ENCODE measurements at regions not wholly inside any gene's neighbourhood (a gene's known extent, or its start where the extent isn't known, plus 50 kb on each side); places are given as distances from the start of the nearest gene placed in this dataset.

DNA sequence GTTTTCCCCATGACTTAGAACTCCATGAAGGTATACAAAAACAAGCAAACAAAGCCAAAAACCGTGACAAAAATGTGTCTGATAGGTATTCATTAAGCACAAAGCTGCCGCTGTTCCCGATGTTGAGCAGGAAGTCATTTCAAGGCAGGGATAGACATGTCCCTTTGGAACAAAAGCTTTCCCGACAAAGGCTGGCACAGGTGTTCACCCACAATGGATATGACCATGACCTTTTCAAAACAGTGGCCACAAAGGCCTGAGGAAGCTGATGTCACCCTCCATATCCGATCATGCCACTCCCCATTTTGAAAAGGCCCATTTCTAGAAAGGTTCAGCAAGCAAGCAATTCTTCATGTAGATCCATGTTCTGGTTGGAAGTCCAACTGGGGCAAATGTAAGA lies 279.1 kb downstream of the BTG1 start:
- intact Hi-C loops (cut with DNase I), result no loop called here
- no peak for DNase-seq (ENCODE audit: low spot score)
- TF ChIP-seq POLR2A (IDR thresholded peaks at IDR 0.05), result no peak
- TF ChIP-seq, protein P1, sequence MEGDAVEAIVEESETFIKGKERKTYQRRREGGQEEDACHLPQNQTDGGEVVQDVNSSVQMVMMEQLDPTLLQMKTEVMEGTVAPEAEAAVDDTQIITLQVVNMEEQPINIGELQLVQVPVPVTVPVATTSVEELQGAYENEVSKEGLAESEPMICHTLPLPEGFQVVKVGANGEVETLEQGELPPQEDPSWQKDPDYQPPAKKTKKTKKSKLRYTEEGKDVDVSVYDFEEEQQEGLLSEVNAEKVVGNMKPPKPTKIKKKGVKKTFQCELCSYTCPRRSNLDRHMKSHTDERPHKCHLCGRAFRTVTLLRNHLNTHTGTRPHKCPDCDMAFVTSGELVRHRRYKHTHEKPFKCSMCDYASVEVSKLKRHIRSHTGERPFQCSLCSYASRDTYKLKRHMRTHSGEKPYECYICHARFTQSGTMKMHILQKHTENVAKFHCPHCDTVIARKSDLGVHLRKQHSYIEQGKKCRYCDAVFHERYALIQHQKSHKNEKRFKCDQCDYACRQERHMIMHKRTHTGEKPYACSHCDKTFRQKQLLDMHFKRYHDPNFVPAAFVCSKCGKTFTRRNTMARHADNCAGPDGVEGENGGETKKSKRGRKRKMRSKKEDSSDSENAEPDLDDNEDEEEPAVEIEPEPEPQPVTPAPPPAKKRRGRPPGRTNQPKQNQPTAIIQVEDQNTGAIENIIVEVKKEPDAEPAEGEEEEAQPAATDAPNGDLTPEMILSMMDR (IDR thresholded peaks at IDR 0.05), result no peak
- no peak for TF ChIP-seq POLR2AphosphoS5 (IDR thresholded peaks at IDR 0.05)
- Histone ChIP-seq H3K4me3 (no peak overlapping the region), H3K27ac (no peak overlapping the region), H3K9me3 (no peaks in the 10 kb centered on the region), H3K4me1 (replicated peaks) (no peaks in the 10 kb centered on the region), H3K27me3 (replicated peaks; ENCODE audit: insufficient read depth) (no peaks in the 10 kb centered on the region), H3K36me3 (no peaks in the 10 kb centered on the region)
- 56% methylated on average over 5 of the region's 5 CpGs for WGBS

DNA sequence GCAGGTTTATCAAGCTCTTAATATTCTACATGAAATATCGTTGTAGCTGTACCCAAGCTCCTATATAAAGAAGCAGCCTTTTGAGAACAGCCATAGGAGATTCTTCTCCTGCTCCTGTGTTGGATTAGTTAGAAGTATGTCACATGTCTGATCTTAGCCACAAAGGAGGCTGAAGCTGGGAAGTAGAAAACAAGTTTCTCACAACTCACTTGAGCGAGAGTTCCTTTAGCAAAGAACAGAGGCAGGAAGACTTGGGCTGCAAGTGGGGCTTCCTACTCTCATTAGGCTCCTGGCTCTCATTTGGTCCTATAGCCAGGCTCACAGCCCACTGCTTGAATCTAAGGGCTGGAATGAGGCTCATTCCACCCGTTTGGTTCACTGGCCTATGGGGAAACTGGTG lies 281.9 kb downstream of the BTG1 start:
- intact Hi-C loops (cut with DNase I), result no loop called here
- Histone ChIP-seq H3K36me3 (no peaks in the 10 kb centered on the region), H3K9me3 (no peaks in the 10 kb centered on the region), H3K27ac (no peak overlapping the region), H3K27me3 (replicated peaks; ENCODE audit: insufficient read depth) (no peaks in the 10 kb centered on the region), H3K4me1 (replicated peaks) (no peaks in the 10 kb centered on the region), H3K4me3 (no peak overlapping the region)
- 91% methylated on average over 3 of the region's 3 CpGs for WGBS
- TF ChIP-seq POLR2A (IDR thresholded peaks at IDR 0.05), result no peak
- TF ChIP-seq POLR2AphosphoS5 (IDR thresholded peaks at IDR 0.05), result no peak
- TF ChIP-seq, protein P1 (IDR thresholded peaks at IDR 0.05), result no peak
- no peak for DNase-seq (ENCODE audit: low spot score)

DNA sequence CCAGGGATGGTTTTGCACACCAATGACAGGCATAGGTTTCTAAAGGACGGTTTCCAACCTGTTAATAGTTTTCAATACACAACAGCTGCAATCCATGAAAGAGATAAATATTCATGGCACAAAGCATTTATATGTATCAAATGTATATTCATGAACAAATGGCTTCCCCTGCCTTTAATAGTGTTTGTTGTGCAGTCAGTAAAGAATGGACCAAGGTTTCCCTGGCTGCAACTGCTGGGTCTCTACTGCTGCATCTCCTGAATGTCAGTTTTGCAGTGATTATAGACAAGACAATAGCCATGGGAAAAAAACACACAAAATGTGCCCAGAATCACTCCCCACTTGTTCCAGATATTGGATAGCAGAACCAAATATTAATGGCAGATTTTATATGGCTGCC lies 284.1 kb downstream of the BTG1 start:
- intact Hi-C loops (cut with DNase I), result no loop called here
- Histone ChIP-seq H3K27ac (no peak overlapping the region), H3K4me1 (replicated peaks) (no peaks in the 10 kb centered on the region), H3K27me3 (replicated peaks; ENCODE audit: insufficient read depth) (no peaks in the 10 kb centered on the region), H3K9me3 (no peaks in the 10 kb centered on the region), H3K4me3 (no peak overlapping the region), H3K36me3 (no peaks in the 10 kb centered on the region)
- DNase-seq (ENCODE audit: low spot score), result no peak
- TF ChIP-seq POLR2AphosphoS5 (IDR thresholded peaks at IDR 0.05), result no peak
- WGBS, result 94% methylated on average over 1 of the region's 1 CpG

DNA sequence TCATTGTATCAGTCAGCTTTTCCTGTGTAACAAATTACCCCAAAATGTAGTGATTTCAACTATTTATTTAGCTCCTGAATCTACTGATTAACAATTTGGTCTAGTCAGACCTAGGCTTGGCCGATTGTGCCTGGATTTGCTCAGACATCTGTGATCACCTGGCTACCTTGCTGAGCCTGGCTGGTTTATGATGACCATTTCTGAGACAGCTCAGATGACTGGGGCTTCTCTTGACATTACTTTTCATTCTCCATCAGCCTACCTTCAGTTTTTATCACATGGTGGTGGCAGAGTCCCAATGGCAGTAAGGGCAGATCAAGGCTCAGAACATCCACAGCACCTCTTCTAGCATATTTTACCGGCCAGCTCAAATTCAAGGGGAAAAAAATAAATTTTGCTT lies 286.3 kb downstream of the BTG1 start:
- 97% methylated on average over 2 of the region's 2 CpGs for WGBS
- DNase-seq (ENCODE audit: low spot score), result no peak
- Histone ChIP-seq H3K4me1 (replicated peaks) (no peaks in the 10 kb centered on the region), H3K27me3 (replicated peaks; ENCODE audit: insufficient read depth) (no peaks in the 10 kb centered on the region), H3K36me3 (no peaks in the 10 kb centered on the region), H3K27ac (no peak overlapping the region), H3K4me3 (no peak overlapping the region), H3K9me3 (no peaks in the 10 kb centered on the region)
- intact Hi-C loops (cut with DNase I), result no loop called here
- TF ChIP-seq POLR2AphosphoS5 (IDR thresholded peaks at IDR 0.05) (no peak), POLR2A (IDR thresholded peaks at IDR 0.05) (no peak)
- TF ChIP-seq, protein P1 (IDR thresholded peaks at IDR 0.05), result no peak

DNA sequence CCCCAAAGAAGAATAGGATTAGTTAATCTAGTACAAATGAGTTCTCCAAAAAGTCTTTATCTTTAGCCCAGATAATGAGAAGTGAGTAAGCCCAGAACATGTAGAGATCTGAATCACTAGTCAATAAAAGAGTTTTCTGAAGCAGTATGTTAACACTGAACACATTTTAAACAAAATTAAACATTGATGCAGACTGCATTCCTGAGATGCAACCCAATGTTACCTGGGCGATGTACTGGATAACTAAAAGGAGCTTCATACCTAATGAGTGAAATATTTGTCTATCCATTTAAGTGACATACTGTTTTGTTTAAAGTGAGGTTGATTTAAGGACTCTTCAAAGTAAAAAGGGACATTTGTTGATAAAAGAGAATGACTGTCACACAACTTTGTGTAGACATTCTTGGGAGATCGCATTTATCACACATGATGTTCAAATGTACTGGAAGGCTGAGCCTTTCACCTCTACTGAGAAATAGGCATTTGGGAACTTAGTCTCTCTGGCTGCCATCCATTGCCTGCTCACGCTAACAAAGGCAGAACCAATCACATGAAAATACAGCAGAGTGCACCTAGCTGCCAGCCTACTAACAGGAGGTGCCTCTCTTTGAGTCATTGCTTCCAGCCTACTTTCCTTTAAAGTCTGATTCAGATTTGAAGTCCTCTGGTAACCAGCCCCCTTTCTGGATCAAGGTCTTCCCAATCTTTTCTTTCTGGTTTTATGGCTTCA lies 287.7 kb downstream of the BTG1 start:
- no peak for DNase-seq (ENCODE audit: low spot score)
- Histone ChIP-seq H3K4me3 (no peak overlapping the region), H3K27ac (no peak overlapping the region), H3K4me1 (replicated peaks) (no peaks in the 10 kb centered on the region), H3K27me3 (replicated peaks; ENCODE audit: insufficient read depth) (no peaks in the 10 kb centered on the region), H3K9me3 (no peaks in the 10 kb centered on the region), H3K36me3 (no peaks in the 10 kb centered on the region)
- intact Hi-C loops (cut with DNase I), result no loop called here
- TF ChIP-seq POLR2AphosphoS5 (IDR thresholded peaks at IDR 0.05) (no peak), POLR2A (IDR thresholded peaks at IDR 0.05) (no peak)
- TF ChIP-seq, protein P1 (IDR thresholded peaks at IDR 0.05), result no peak
- WGBS, result 70% methylated on average over 3 of the region's 3 CpGs
